Nucleus accumbens (tissue), 56 donors: ENCODE measurements at regions not wholly inside any gene's neighbourhood (a gene's known extent, or its start where the extent isn't known, plus 50 kb on each side); places are given as distances from the start of the nearest gene placed in this dataset.

ENCODE experiments used
- DNase-seq, 56 donors: peaks; one replicate each; lab custom pipeline; 2025; lab: John Stamatoyannopoulos, UW

- DNase-seq, result no peak
Measured at GRCh38 chr10:113402602-113403001, 150.3 kb upstream of the HABP2 start.

GRCh38 chr10:113407218-113407617 lies 145.6 kb upstream of the HABP2 start:
- DNase-seq, result no peak

DNA sequence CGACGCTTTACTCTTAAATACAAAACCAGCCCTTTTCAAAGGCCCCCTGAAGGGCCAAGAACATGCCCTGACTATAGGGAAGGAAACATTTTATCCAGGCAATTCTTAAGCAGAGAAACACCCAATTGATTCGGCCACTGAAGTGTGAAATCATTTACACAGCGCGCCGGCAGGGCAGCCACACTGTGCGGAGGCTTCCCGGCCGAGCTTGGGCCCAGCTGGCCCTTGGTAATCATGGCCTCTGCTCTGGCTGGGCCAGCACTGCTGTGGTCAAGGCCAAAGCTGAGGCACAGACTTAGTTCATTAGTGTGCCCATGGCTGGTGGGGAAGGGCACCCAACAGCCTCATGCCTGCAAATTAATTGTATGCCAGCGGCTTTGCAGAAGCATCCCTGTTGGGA lies 143.7 kb upstream of the HABP2 start:
- no peak for DNase-seq

GRCh38 chr10:113410618-113411017 lies 142.2 kb upstream of the HABP2 start:
- DNase-seq, result no peak

- DNase-seq, result no peak
Measured at GRCh38 chr10:113411456-113411855, 141.4 kb upstream of the HABP2 start.

DNA sequence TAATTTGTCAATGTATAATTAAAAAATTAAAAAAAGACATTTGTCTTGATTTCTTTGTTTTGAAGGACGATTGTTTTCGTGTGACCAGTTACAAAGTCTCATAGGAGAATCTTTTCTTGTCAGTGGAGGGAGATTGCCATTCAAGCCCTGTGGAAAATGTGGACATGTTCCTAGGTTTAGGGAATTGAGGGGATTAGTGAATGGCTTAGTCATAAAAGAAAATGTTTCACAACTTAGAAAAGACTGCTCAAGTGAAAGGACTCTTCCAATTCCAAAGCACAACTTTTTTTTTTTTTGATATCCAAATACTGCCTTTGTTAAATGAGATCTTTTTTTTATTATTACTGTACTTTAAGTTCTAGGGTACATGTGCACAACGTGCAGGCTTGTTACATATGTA lies 140.7 kb upstream of the HABP2 start:
- DNase-seq, result no peak

DNA sequence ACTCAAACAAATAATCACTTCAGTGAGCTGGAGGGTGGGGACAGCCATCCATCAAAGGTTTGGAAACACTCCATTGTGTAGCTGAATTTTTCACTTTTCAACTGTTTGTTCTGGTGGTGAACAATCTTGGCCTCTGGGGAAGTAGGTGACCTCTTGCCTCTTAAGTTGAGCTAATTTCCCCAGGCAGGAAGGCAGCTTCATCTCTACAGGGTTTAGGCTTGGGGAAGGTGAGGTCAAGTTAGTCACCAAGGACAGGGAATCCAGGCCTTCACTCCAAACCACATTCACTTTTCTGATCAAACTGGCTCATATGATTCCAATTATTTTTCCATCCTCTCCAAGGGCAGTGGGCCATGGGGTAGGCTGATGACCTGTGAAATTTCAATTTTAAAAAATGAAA lies 138.3 kb upstream of the HABP2 start:
- DNase-seq, result no peak

GRCh38 chr10:113415246-113415645 lies 137.6 kb upstream of the HABP2 start:
- no peak for DNase-seq

DNA sequence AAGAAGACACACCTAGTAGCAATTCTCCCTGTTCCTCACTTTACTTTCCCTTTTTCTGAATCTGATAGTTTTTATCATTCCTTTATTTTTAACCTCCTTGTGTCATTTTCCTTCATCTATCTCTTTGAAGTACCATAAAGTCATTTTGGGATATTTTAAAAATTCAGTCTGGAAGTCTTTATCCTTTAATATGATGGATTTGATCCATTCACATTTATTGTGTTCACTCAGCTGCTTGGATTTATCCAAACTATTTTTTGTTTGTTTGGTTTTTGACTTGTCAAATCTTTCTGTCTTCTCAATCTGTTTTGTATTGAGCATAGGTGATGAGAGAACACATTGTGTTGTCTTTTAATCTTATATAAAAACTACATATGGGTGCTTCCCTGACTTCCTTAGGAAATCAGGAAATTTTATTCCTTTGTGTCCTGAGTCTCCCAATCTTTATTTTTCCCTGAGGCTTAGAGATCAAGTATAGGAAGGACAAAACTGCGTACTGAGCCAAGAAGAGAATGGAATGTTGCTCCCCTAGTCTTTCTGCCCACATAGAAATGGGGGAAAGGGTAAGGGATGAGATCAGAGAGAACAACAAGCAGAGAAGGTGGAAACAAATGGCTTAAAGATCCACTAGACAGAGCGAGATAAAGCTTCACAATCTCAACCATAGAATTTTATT lies 132.7 kb upstream of the HABP2 start:
- DNase-seq, result no peak

GRCh38 chr10:113420733-113421675 lies 131.8 kb upstream of the HABP2 start:
- no peak for DNase-seq

DNA sequence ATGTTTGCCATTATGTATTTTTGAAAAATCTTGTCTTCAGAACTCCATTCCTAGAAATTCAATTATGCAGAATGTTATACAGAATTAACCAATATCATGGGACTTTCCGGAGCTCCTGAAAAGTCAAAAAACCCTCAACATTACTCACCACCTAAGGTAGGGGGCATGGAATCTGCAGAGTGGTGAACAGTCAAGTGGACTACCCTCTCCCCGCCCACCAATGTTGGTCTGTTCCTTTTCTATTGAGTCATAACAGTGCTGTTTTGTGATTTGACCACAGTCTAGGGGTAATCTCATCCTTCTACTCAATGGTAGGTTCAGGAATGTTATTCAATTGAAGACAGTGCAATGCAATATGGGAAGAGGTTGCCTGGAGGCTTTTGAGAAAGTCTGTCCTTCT lies 130.5 kb upstream of the HABP2 start:
- DNase-seq, result no peak

GRCh38 chr10:113423981-113424721 lies 128.7 kb upstream of the HABP2 start:
- DNase-seq, result no peak

- DNase-seq, result no peak
Measured at GRCh38 chr10:113425008-113425407, 127.8 kb upstream of the HABP2 start.

DNA sequence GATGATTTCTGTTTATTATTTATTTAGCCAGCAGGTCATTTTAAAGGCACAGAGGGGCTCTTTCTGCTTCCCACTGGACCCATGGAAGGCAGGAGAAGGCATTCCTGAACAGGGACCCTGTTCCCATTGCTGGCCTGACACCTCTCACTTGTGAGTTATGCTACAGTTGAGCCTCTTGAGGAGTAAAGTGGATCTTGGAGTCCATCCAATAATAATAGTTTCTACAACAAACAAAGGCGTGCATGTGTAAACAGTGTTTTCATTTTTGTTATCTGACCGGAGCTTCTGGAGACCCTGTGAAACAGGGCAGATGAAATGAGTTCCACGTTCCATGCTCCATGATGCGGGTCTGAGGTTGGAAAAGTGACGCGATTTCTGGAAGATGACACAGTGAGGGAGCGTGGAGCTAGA lies 127.3 kb upstream of the HABP2 start:
- no peak for DNase-seq

DNA sequence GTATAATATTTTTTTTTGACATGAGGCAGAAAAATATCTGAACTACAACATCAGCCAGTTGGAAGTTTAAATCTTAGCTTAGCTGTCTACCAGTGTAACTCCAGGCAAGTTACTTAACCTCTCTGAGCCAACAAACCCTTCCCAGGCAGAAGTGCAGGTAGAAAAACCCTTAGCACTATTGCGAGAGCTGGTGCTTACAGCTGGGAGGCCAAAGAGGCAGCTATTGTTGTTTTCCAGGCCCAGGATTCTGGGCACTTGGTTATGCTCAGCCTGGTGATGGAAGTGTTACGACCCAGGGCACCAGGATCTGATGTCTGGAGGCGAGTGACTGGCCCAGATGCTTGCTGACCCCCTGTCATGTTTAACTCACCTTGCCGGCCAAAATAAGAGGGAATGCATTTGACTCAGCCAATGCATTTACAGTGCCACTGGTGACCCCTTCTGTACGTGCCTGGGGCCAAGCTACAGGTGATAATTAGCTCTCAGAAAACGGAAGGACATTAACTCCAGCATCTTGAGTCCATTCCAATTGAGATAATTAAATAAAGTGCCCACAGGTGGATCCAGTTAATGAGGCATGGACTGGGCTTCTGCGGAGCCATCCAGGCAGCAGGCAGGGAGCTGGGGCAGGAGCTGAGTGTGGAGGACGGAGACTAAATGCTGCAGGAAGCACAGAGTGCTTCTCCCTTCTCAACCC lies 126.5 kb upstream of the HABP2 start:
- DNase-seq, result no peak

DNA sequence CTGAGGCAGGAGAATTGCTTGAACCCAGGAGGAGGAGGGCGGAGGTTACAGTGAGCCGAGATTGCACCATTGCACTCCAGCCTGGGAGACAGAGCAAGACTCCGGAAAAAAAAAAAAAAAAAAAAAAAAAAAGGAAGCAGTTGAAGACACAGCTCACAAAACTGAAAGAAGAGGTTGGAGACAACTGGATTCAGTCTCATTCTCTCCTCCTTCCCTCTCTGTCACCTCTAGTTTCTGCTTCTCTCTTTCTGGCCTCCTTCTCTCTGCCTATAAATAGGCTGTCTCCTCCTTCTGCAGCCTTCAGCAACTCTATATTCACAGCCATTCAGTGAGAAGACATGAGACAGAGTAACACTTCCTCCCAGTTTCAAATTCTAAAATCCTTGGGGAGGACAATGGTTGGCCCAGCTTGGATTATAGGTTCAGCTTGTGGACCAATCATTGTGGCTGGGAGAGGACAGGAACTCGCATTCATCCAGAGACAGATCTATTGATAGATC lies 125.6 kb upstream of the HABP2 start:
- no peak for DNase-seq

DNA sequence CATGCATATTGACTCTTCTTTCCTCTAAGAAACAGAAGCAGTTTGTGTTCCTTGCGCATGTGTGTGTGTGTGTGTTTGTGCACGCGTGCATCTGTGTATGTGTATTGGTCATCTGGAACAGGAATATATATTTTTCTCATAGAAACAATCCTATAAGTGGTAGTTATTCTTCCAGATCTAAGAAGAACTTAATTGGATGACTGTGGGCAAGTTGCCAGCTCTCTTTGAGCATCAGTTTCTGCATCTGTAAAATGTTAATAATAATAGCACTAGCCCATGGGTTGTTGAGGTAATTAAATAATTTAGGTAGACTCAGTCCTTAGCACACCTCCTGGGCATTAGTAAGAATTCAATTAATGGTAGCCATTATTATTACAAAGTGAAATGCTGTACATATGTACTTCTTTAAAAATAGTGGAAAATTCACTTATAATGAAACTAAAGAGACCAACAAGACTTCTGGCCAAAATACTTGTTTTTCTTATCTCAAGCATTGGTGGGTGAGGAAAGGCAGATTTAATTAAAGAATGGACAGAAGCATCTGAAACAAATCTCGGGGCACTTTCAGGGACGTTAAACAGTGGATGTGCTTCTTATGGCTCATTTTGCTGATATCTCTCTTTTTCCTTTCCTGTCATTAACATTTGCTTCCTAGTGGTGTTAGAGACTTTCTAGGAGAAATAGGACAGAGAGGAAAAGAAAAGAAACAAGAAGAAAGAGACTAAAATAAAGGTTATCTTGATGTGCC lies 124.9 kb upstream of the HABP2 start:
- no peak for DNase-seq

GRCh38 chr10:113430634-113431397 lies 122.0 kb upstream of the HABP2 start:
- no peak for DNase-seq
